ENCODE measurements at regions not wholly inside any gene's neighbourhood (a gene's known extent, or its start where the extent isn't known, plus 50 kb on each side); places are given as distances from the start of the nearest gene placed in this dataset.

GRCh38 chr13:103694033-103694432 is 627.8 kb upstream of the SLC10A2 start:
- TF ChIP-seq CTCF (IDR thresholded peaks at IDR 0.05; ENCODE audit: low read depth, low read length, poor library complexity, severe bottlenecking) (no peak), EZH2phosphoT487 (IDR thresholded peaks at IDR 0.05; ENCODE audit: borderline replicate concordance, low read length) (no peak)
